ENCODE measurements at regions not wholly inside any gene's neighbourhood (a gene's known extent, or its start where the extent isn't known, plus 50 kb on each side); places are given as distances from the start of the nearest gene placed in this dataset.

- no peaks in the 10 kb centered on the region for H3K27me3 ChIP-seq
Observed at GRCh38 chr12:113680868-113681267, 209.2 kb upstream of the LHX5 start.

GRCh38 chr12:113678223-113679119 is 206.8 kb upstream of the LHX5 start:
- intact Hi-C loops (cut with DNase I) = no loop called here
- TF ChIP-seq POLR2A (IDR thresholded peaks at IDR 0.05) (no peak), CTCF (IDR thresholded peaks at IDR 0.05) (no peak)

More at GRCh38 chr12:113680868-113681267, 209.2 kb upstream of the LHX5 start:
- no peaks in the 10 kb centered on the region for H3K9me3 ChIP-seq
- TF ChIP-seq POLR2A (IDR thresholded peaks at IDR 0.05) (no peak), CTCF (IDR thresholded peaks at IDR 0.05) (no peak)
- no peaks in the 10 kb centered on the region for H3K4me1 ChIP-seq
- no peaks in the 10 kb centered on the region for H3K36me3 ChIP-seq
- H3K4me3 ChIP-seq (replicated peaks in 1 of 3) = no peak overlapping the region
- no peak overlapping the region for H3K27ac ChIP-seq
- no peak for DNase-seq
- 93 to 94% methylated on average over 1 of the region's 1 CpG for WGBS, 2 donors
- intact Hi-C loops (cut with DNase I) = no loop called here

GRCh38 chr12:113676547-113676946 is 204.9 kb upstream of the LHX5 start:
- intact Hi-C loops (cut with DNase I) = no loop called here
- no peaks in the 10 kb centered on the region for H3K9me3 ChIP-seq
- whole genome bisulfite sequencing, 2 donors = 84 to 91% methylated on average over 3 of the region's 3 CpGs
- no peak overlapping the region for H3K4me3 ChIP-seq (replicated peaks in 1 of 3)
- no peak overlapping the region for H3K27ac ChIP-seq
- no peaks in the 10 kb centered on the region for H3K4me1 ChIP-seq
- no peaks in the 10 kb centered on the region for H3K27me3 ChIP-seq
- H3K36me3 ChIP-seq = no peaks in the 10 kb centered on the region
- TF ChIP-seq POLR2A (IDR thresholded peaks at IDR 0.05) = no peak
- TF ChIP-seq CTCF (IDR thresholded peaks at IDR 0.05) = no peak
- no peak for DNase-seq

More at GRCh38 chr12:113678223-113679119, 206.8 kb upstream of the LHX5 start:
- Histone ChIP-seq H3K27me3 (no peaks in the 10 kb centered on the region), H3K27ac (no peak overlapping the region), H3K4me3 (replicated peaks in 1 of 3) (no peak overlapping the region), H3K4me1 (no peaks in the 10 kb centered on the region), H3K36me3 (no peaks in the 10 kb centered on the region), H3K9me3 (no peaks in the 10 kb centered on the region)
- no peak for DNase-seq
- 72 to 75% methylated on average over 16 of the region's 16 CpGs for WGBS, 2 donors

- TF ChIP-seq POLR2A (IDR thresholded peaks at IDR 0.05) (no peak), CTCF (IDR thresholded peaks at IDR 0.05) (no peak)
- WGBS, 2 donors = 86 to 92% methylated on average over 7 of the region's 7 CpGs
- Histone ChIP-seq H3K9me3 (no peaks in the 10 kb centered on the region), H3K27me3 (no peaks in the 10 kb centered on the region), H3K36me3 (no peaks in the 10 kb centered on the region), H3K4me3 (replicated peaks in 1 of 3) (no peak overlapping the region), H3K27ac (no peak overlapping the region), H3K4me1 (no peaks in the 10 kb centered on the region)
- no peak for DNase-seq
- intact Hi-C loops (cut with DNase I) = no loop called here
Observed at GRCh38 chr12:113676117-113676516, 204.4 kb upstream of the LHX5 start.

- TF ChIP-seq CTCF (IDR thresholded peaks at IDR 0.05) = no peak
- no peak for TF ChIP-seq POLR2A (IDR thresholded peaks at IDR 0.05)
- H3K4me1 ChIP-seq = no peaks in the 10 kb centered on the region
- intact Hi-C loops (cut with DNase I) = no loop called here
- H3K4me3 ChIP-seq (replicated peaks in 1 of 3) = no peak overlapping the region
- H3K27me3 ChIP-seq = no peaks in the 10 kb centered on the region
- H3K27ac ChIP-seq = no peak overlapping the region
- DNase-seq = no peak
- no peaks in the 10 kb centered on the region for H3K9me3 ChIP-seq
- no peaks in the 10 kb centered on the region for H3K36me3 ChIP-seq
- WGBS, 2 donors = 48 to 54% methylated on average over 9 of the region's 9 CpGs
Observed at GRCh38 chr12:113674996-113675395, 203.3 kb upstream of the LHX5 start.
